ENCODE measurements at regions not wholly inside any gene's neighbourhood (a gene's known extent, or its start where the extent isn't known, plus 50 kb on each side); places are given as distances from the start of the nearest gene placed in this dataset.
A peak's percentile ranks its signal among the peaks of the same experiment; 100 is the strongest.

- POLR2A ChIA-PET, result no interaction called here
- Histone ChIP-seq H3K4me2 (ENCODE audit: insufficient read depth, low read length) (no peak overlapping the region), H4K20me1 (replicated peaks; ENCODE audit: control insufficient read depth, insufficient read depth, low read length) (no peaks in the 10 kb centered on the region), H3K9me3 (replicated peaks; ENCODE audit: control insufficient read depth, insufficient read depth, low read depth, low read length) (no peaks in the 10 kb centered on the region), H3K79me2 (ENCODE audit: control insufficient read depth, insufficient read depth, low read length) (no peaks in the 10 kb centered on the region), H3K27ac (ENCODE audit: extremely low read depth, low read depth, low read length) (no peak overlapping the region), H3K9me1 (ENCODE audit: control insufficient read depth, insufficient read depth, low read length) (no peaks in the 10 kb centered on the region), H3K27me3 (ENCODE audit: control insufficient read depth in 2 of 2, insufficient read depth in 2 of 2, low read length in 2 of 2) (peaks cover 27 to 35% of the 10 kb centered on the region in 2 experiments; a peak in 4 of 5 replicates), H3K4me1 (replicated peaks in 1 of 2; ENCODE audit: control insufficient read depth in 2 of 2, insufficient read depth in 2 of 2, low read length in 2 of 2) (peaks cover 27 to 30% of the 10 kb centered on the region in 2 experiments), H3K36me3 (ENCODE audit: control insufficient read depth, insufficient read depth, low read length) (no peaks in the 10 kb centered on the region), H3K4me3 (no peak overlapping the region), H3K9ac (ENCODE audit: insufficient read depth in 1 of 2, low read depth in 2 of 2, low read length in 2 of 2) (no peak overlapping the region), H2AFZ (ENCODE audit: low read depth, low read length) (no peak overlapping the region)
- CTCF ChIA-PET (ENCODE audit: low intra/inter-chr PET ratio), result no interaction called here
- no TSS peak for BruUV-seq (replicated peaks)
- TF ChIP-seq ZC3H4 (CRISPR knock-in tag; IDR thresholded peaks at IDR 0.05; ENCODE audit: borderline replicate concordance) (0 out of 2 replicates have a peak, but pooled peaks have one; percentile 43), ZNF696 (CRISPR knock-in tag; conservative IDR thresholded peaks at IDR 0.05) (no peak), SMARCC2 (IDR thresholded peaks at IDR 0.05; ENCODE audit: low read depth) (no peak), ETS1 (conservative IDR thresholded peaks at IDR 0.05; ENCODE audit: control insufficient read depth, low read depth, low read length) (no peak), ZNF561 (CRISPR knock-in tag; conservative IDR thresholded peaks at IDR 0.05) (no peak), ZFX (CRISPR knock-in tag; IDR thresholded peaks at IDR 0.05) (peak; percentile 30; the same call in 1 of the 2 replicates), GMEB1 (CRISPR knock-in tag; IDR thresholded peaks at IDR 0.05) (no peak), ATF3 (IDR thresholded peaks at IDR 0.05) (no peak), ATF3 (CRISPR knock-in tag; conservative IDR thresholded peaks at IDR 0.05) (no peak), ZNF224 (CRISPR knock-in tag; IDR thresholded peaks at IDR 0.05) (no peak), TEAD4 (IDR thresholded peaks at IDR 0.05; ENCODE audit: low read length) (no peak), TEAD4 (CRISPR knock-in tag; IDR thresholded peaks at IDR 0.05; ENCODE audit: borderline replicate concordance) (0 out of 2 replicates have a peak, but pooled peaks have one; percentile 27)
- in situ Hi-C loops (cut with MboI) (no loop called here), intact Hi-C loops (cut with micrococcal nuclease) (no loop called here)
- ATAC-seq, result no peak
- 70% methylated on average over 2 of the region's 2 CpGs for WGBS (ENCODE audit: insufficient coverage, low coverage, missing lambda C conversion rate)
- DNase-seq (ENCODE audit: extremely low read depth in 1 of 4, low spot score in 3 of 4), result no peak
- FAIRE-seq, result no peak
These were observed 165.0 kb upstream of the IRF2BP2 start for GRCh38 chr1:234774971-234775370.

Measured in K562 (cell line).